ENCODE measurements at regions not wholly inside any gene's neighbourhood (a gene's known extent, or its start where the extent isn't known, plus 50 kb on each side); places are given as distances from the start of the nearest gene placed in this dataset.

- Histone ChIP-seq H3K4me1 (ENCODE audit: control insufficient read depth in 1 of 2, insufficient read depth in 2 of 2, low read length in 2 of 2) (no peaks in the 10 kb centered on the region), H3K9ac (ENCODE audit: insufficient read depth, low read length, poor library complexity, severe bottlenecking) (no peak overlapping the region), H3K36me3 (replicated peaks in 1 of 2; ENCODE audit: control insufficient read depth in 1 of 2, insufficient read depth in 2 of 2, low read length in 2 of 2) (no peaks in the 10 kb centered on the region), H3K9me3 (replicated peaks in 1 of 2; ENCODE audit: control insufficient read depth in 1 of 2, insufficient read depth in 1 of 2, low read length in 2 of 2) (peaks cover 9% of the 10 kb centered on the region in 2 donors), H4K20me1 (ENCODE audit: insufficient read depth, low read length) (no peaks in the 10 kb centered on the region), H3K27ac (ENCODE audit: low read depth in 1 of 2, low read length in 2 of 2) (no peak overlapping the region), H3K79me2 (ENCODE audit: insufficient read depth, low read length) (no peaks in the 10 kb centered on the region), H3K4me2 (replicated peaks; ENCODE audit: extremely low read depth, low read length, poor library complexity, severe bottlenecking) (no peak overlapping the region), H3K4me3 (replicated peaks in 1 of 3; ENCODE audit: low read depth in 2 of 3, low read length in 3 of 3) (no peak overlapping the region), H3K27me3 (ENCODE audit: control insufficient read depth in 2 of 2, insufficient read depth in 2 of 2, low read length in 2 of 2) (no peaks in the 10 kb centered on the region), H2AFZ (ENCODE audit: insufficient read depth, low read depth, low read length, poor library complexity, severe bottlenecking) (no peak overlapping the region)
- Mint-ChIP-seq H3K27me3 (ENCODE audit: low read depth in 3 of 3) (peaks cover 0 to 2% (median 0%) of the 10 kb centered on the region in 3 donors), H3K4me3 (no peak overlapping the region), H3K36me3 (no peaks in the 10 kb centered on the region), H3K27ac (no peak overlapping the region), H3K4me1 (no peaks in the 10 kb centered on the region), H3K9me3 (peaks cover 3 to 30% (median 18%) of the 10 kb centered on the region in 7 donors)
- whole genome bisulfite sequencing (ENCODE audit: insufficient coverage) = 67% methylated on average over 1 of the region's 2 CpGs
- DNase-seq = no peak
- TF ChIP-seq, protein P1, sequence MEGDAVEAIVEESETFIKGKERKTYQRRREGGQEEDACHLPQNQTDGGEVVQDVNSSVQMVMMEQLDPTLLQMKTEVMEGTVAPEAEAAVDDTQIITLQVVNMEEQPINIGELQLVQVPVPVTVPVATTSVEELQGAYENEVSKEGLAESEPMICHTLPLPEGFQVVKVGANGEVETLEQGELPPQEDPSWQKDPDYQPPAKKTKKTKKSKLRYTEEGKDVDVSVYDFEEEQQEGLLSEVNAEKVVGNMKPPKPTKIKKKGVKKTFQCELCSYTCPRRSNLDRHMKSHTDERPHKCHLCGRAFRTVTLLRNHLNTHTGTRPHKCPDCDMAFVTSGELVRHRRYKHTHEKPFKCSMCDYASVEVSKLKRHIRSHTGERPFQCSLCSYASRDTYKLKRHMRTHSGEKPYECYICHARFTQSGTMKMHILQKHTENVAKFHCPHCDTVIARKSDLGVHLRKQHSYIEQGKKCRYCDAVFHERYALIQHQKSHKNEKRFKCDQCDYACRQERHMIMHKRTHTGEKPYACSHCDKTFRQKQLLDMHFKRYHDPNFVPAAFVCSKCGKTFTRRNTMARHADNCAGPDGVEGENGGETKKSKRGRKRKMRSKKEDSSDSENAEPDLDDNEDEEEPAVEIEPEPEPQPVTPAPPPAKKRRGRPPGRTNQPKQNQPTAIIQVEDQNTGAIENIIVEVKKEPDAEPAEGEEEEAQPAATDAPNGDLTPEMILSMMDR (IDR thresholded peaks at IDR 0.05) = no peak
- intact Hi-C loops (cut with micrococcal nuclease) = no loop called here
These were observed 358.0 kb upstream of the C1orf87 start for GRCh38 chr1:60431593-60431992.

DNA sequence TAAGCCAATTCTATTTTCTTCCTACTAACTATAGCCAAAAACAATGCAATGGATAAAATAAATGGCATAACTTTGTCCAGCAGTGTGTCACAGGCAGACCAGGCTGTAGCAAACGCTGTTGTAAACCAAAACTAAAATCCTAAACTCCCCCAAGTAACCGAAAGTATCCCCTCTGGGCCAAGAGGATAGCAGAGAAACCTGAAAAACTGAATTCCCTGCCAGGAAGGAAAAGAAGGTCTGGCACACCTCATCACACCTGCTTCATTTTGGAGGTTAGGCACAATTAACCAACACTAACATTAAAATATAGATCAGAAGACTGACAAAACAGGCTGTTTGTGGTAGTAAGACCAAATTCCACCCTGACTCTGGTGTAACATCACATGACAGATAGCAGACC lies 356.8 kb upstream of the C1orf87 start:
- no peak overlapping the region for H3K9ac ChIP-seq (ENCODE audit: insufficient read depth, low read length, poor library complexity, severe bottlenecking)
- Mint-ChIP-seq H3K27ac (no peak overlapping the region), H3K4me1 (no peaks in the 10 kb centered on the region), H3K9me3 (peaks cover 3 to 27% (median 18%) of the 10 kb centered on the region in 7 donors), H3K4me3 (no peak overlapping the region), H3K27me3 (ENCODE audit: low read depth in 3 of 3) (peaks cover 0 to 2% (median 0%) of the 10 kb centered on the region in 3 donors), H3K36me3 (no peaks in the 10 kb centered on the region)
- TF ChIP-seq, protein P1 (IDR thresholded peaks at IDR 0.05) = no peak
- no peak overlapping the region for H3K4me3 ChIP-seq (replicated peaks in 1 of 3; ENCODE audit: low read depth in 2 of 3, low read length in 3 of 3)
- no peaks in the 10 kb centered on the region for H3K79me2 ChIP-seq (ENCODE audit: insufficient read depth, low read length)
- intact Hi-C loops (cut with micrococcal nuclease) = no loop called here
- no peak for DNase-seq
- no peaks in the 10 kb centered on the region for H3K4me1 ChIP-seq (ENCODE audit: control insufficient read depth in 1 of 2, insufficient read depth in 2 of 2, low read length in 2 of 2)
- 89% methylated on average over 2 of the region's 2 CpGs for WGBS (ENCODE audit: insufficient coverage)
- H3K4me2 ChIP-seq (replicated peaks; ENCODE audit: extremely low read depth, low read length, poor library complexity, severe bottlenecking) = no peak overlapping the region
- no peaks in the 10 kb centered on the region for H3K36me3 ChIP-seq (replicated peaks in 1 of 2; ENCODE audit: control insufficient read depth in 1 of 2, insufficient read depth in 2 of 2, low read length in 2 of 2)
- H3K9me3 ChIP-seq (replicated peaks in 1 of 2; ENCODE audit: control insufficient read depth in 1 of 2, insufficient read depth in 1 of 2, low read length in 2 of 2) = peaks cover 9% of the 10 kb centered on the region in 2 donors
- H2AFZ ChIP-seq (ENCODE audit: insufficient read depth, low read depth, low read length, poor library complexity, severe bottlenecking) = no peak overlapping the region
- no peaks in the 10 kb centered on the region for H4K20me1 ChIP-seq (ENCODE audit: insufficient read depth, low read length)
- no peak overlapping the region for H3K27ac ChIP-seq (ENCODE audit: low read depth in 1 of 2, low read length in 2 of 2)
- no peaks in the 10 kb centered on the region for H3K27me3 ChIP-seq (ENCODE audit: control insufficient read depth in 2 of 2, insufficient read depth in 2 of 2, low read length in 2 of 2)
